ENCODE measurements at regions not wholly inside any gene's neighbourhood (a gene's known extent, or its start where the extent isn't known, plus 50 kb on each side); places are given as distances from the start of the nearest gene placed in this dataset.

DNA sequence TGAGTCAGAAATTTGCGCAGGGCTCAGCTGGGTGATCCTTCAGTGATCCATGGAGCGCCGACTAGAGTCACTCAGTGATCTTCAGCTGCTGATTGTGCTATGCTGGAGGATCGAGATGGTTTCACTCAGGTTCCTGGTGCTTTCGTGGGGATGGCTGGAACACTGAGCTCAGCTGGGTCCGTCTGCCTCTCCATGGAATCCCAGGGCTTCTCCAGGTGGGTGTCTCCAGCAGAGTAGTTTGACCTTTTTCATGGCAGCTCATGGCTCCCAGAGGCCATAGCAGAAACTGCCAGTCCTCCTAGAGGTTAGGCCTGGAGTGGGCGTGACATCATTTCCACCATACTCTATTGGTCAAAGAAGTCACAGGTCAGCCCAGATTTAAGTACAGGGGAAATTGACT lies 88.8 kb upstream of the SIRPA start:
- DNase-seq (ENCODE audit: low read depth) = no peak
- TF ChIP-seq CTCF (IDR thresholded peaks at IDR 0.05; ENCODE audit: insufficient read depth, low read length) = no peak

DNA sequence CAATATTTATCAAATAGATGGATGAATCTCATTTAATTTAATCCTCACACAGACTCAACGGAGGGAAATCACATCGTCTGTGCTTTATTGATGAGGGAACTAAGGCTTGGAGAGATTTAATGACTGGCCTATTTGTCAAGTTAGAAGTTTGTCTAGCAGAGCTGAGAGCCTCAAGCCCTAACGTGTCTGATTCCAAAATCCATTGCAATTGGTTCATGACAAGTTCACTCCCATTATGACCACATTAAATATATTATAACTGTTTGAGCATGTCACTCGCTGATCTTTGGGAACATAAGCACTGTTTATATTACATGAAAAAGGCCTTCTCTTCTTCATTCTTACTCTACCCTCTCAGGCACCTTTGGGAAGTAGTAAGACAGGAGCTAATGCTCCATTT lies 89.4 kb upstream of the SIRPA start:
- no peak overlapping the region for H3K4me3 ChIP-seq (ENCODE audit: low read depth, low read length)
- no peak for TF ChIP-seq CTCF (IDR thresholded peaks at IDR 0.05; ENCODE audit: insufficient read depth, low read length)
- DNase-seq (ENCODE audit: low read depth) = no peak

More for the DNA sequence above, 88.8 kb upstream of the SIRPA start:
- H3K4me3 ChIP-seq (ENCODE audit: low read depth, low read length) = no peak overlapping the region

DNA sequence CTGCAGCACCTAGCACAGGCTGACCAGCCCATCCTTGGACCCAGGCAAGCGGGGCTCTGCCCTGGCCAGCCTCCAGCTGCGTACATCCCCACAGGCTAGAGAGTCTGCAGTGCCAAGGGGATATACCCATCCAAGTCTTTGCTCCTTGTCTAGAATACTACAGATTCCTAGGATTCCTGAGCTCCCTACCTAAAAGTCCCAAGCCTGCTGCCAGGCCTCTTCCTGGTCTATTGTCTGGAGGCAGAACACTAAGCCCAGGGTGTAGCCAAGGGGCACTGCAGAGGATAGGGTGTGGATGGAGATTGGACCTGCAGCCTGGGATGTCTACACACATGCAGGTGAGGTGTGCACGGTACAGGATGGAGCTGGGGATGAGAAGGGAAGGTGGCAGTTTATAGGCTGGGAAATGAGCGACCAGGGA lies 90.0 kb upstream of the SIRPA start:
- TF ChIP-seq CTCF (IDR thresholded peaks at IDR 0.05; ENCODE audit: insufficient read depth, low read length) = no peak
- no peak for DNase-seq (ENCODE audit: low read depth)
- no peak overlapping the region for H3K4me3 ChIP-seq (ENCODE audit: low read depth, low read length)

DNA sequence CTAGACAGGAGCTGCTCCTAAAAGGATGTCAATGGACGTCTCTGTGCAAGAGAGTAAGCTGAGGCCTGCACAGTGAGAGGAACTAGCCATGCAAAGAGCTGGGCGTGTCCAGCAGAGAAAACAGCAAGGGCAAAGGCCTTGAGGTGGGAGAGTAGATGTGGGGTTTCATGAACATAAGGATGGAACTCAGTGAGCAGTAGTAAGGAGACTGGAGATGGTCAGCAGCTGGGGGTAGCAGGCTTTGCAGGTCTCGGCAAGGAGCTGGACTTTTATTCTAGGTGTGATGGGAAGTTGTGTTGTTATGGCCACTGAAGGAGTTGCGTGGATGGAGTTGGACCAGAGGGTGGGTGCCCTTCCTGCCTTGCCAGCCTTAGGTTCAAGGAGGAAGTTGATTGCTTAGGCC lies 90.7 kb upstream of the SIRPA start:
- no peak for DNase-seq (ENCODE audit: low read depth)
- H3K4me3 ChIP-seq (ENCODE audit: low read depth, low read length) = no peak overlapping the region
- no peak for TF ChIP-seq CTCF (IDR thresholded peaks at IDR 0.05; ENCODE audit: insufficient read depth, low read length)

DNA sequence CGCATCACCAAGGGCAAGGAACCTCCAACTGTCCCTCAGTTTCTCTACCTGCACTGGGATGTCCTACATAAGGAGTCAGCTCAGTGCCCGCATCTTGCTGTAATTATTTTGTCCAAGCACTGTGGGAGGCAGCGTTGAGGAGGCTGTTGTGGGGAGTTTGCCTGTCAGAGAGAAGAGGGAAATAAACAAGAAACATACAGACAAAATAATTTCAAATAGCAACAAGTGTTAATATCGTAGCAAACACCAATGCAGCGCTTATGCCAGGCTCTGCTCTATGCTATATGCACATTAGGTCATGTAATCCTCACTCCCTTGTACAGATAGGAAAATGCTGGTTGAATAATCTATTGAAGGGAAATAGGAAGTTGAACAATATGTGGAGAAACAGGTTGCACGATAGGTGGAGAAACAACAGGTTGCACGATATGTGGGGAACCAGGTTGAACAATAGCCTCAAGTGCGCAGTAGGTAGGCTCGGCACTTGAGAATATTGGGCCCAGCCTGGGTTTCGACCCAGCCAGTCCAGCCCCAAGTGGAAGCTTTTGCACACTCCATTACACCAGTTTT lies 91.2 kb upstream of the SIRPA start:
- DNase-seq (ENCODE audit: low read depth) = no peak
- TF ChIP-seq CTCF (IDR thresholded peaks at IDR 0.05; ENCODE audit: insufficient read depth, low read length) = no peak

DNA sequence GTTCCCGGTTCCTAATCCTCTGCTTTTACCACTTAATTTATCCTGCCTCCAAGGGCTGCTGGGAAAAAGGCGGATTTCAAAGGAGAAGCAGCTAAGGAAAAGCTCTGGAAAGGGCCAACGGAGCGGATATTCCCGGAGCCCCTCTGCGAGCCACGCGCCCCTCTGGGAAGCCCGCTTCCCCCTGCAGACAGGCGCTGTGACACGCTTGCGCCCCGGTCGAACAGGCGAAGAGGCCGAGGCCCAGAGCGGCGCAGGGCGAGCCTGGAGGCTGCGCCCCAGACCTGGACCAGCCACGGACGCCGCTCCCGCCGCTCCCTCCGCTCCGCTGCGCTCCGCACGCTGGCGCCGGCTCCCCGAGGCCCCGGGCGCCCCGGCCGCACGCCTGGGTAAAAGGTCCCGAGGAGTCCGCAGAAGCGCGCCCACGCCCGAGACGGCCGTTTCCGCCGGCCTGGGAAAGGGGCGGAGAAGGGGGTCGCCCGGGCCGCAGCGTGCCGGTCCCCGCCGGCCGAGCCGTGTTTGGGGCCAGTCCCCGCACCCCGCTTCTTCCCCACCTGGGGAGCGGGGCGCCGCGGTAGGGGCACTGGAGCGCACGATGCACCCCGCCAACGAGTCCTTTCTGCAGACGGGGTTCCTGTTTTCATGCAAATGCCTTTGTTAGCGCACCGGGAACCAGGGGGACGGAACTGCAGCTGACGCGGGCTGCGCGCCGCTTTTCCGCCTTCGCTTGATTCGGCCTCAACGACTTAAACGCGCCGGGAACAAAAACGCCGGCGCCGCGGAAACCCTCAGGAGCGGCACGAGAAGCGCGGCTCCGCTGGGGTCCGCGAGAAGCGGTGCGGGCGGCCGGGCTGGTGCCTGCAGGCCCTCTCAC lies 91.9 kb upstream of the SIRPA start:
- no peak for TF ChIP-seq CTCF (IDR thresholded peaks at IDR 0.05; ENCODE audit: insufficient read depth, low read length)
- H3K4me3 ChIP-seq (ENCODE audit: low read depth, low read length) = peak overlapping the region; percentile 59
- peak; percentile 55 for DNase-seq (ENCODE audit: low read depth)

More for the DNA sequence above, 91.2 kb upstream of the SIRPA start:
- peak overlapping the region; percentile 59 for H3K4me3 ChIP-seq (ENCODE audit: low read depth, low read length)

Measured in fibroblast of the aortic adventitia (primary cell).